ENCODE measurements at regions not wholly inside any gene's neighbourhood (a gene's known extent, or its start where the extent isn't known, plus 50 kb on each side); places are given as distances from the start of the nearest gene placed in this dataset.

DNA sequence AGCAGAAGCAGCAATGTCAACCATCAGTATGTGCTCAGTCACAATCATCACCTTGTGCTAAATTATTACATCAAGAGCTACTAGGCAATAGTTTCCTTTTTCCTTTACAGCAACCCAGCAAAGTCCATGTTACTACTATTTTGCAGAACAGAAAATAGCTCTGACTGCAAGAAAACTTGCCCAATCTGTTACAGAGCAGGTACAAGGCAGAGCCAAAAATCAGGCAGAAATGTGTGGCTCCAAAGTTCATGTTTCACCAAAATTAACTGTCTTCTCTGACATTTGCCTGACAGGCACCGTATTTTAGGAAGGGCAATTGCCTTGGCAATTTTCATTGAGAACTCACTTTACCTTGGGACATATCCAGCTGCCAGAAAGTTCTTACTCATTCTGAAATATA lies 177.6 kb upstream of the TMTC4 start:
- Histone ChIP-seq H2BK120ac (ENCODE audit: low read depth, low read length, poor library complexity, severe bottlenecking) (no peak overlapping the region), H2AFZ (ENCODE audit: low read length) (no peak overlapping the region), H3K4me1 (ENCODE audit: insufficient read depth, low read length) (no peaks in the 10 kb centered on the region), H3K18ac (ENCODE audit: insufficient read length, low read depth, low read length) (no peak overlapping the region), H4K91ac (ENCODE audit: insufficient read length, low read depth, low read length) (no peak overlapping the region), H2BK5ac (ENCODE audit: insufficient read length, low read length) (no peak overlapping the region), H3K79me1 (ENCODE audit: insufficient read depth, low read depth, low read length, poor library complexity, severe bottlenecking) (no peaks in the 10 kb centered on the region), H3K27ac (ENCODE audit: insufficient read length, low read depth, low read length) (no peak overlapping the region), H3K9me3 (ENCODE audit: control insufficient read depth, low read depth, low read length) (no peaks in the 10 kb centered on the region), H2BK15ac (ENCODE audit: low read depth, low read length) (no peak overlapping the region), H2BK20ac (ENCODE audit: low read depth, low read length, poor library complexity, severe bottlenecking) (no peak overlapping the region), H3K27me3 (ENCODE audit: insufficient read depth, low read length) (no peaks in the 10 kb centered on the region), H3K14ac (ENCODE audit: insufficient read depth, low read length) (no peak overlapping the region), H3K56ac (ENCODE audit: insufficient read length, low read depth, low read length) (no peak overlapping the region), H4K20me1 (ENCODE audit: control insufficient read depth, insufficient read depth, insufficient read length) (no peaks in the 10 kb centered on the region), H3K23me2 (ENCODE audit: insufficient read length, low read depth, low read length, poor library complexity, severe bottlenecking) (no peaks in the 10 kb centered on the region), H3K4ac (ENCODE audit: low read depth, low read length) (no peak overlapping the region), H2BK12ac (ENCODE audit: insufficient read length, low read depth, low read length) (no peak overlapping the region), H3T11ph (ENCODE audit: low read length) (no peak overlapping the region), H3K4me2 (ENCODE audit: insufficient read depth, insufficient read length, low read length) (no peak overlapping the region), H4K8ac (replicated peaks; ENCODE audit: insufficient read length, low read depth, low read length) (no peak overlapping the region), H3K79me2 (ENCODE audit: insufficient read depth, low read length) (no peaks in the 10 kb centered on the region), H3K23ac (ENCODE audit: insufficient read length, low read depth, low read length) (no peak overlapping the region), H3K9ac (ENCODE audit: extremely low read depth, insufficient read length, low read length) (no peak overlapping the region), H4K5ac (ENCODE audit: insufficient read length, low read depth, low read length) (no peak overlapping the region), H2AK5ac (ENCODE audit: insufficient read length, low read length) (no peak overlapping the region)
- peaks cover 0 to 6% (median 0%) of the 10 kb centered on the region in 3 experiments; a peak in 3 of 7 replicates for H3K36me3 Mint-ChIP-seq (ENCODE audit: insufficient read depth in 1 of 3, low read depth in 3 of 3)
- TF ChIP-seq, protein P1, sequence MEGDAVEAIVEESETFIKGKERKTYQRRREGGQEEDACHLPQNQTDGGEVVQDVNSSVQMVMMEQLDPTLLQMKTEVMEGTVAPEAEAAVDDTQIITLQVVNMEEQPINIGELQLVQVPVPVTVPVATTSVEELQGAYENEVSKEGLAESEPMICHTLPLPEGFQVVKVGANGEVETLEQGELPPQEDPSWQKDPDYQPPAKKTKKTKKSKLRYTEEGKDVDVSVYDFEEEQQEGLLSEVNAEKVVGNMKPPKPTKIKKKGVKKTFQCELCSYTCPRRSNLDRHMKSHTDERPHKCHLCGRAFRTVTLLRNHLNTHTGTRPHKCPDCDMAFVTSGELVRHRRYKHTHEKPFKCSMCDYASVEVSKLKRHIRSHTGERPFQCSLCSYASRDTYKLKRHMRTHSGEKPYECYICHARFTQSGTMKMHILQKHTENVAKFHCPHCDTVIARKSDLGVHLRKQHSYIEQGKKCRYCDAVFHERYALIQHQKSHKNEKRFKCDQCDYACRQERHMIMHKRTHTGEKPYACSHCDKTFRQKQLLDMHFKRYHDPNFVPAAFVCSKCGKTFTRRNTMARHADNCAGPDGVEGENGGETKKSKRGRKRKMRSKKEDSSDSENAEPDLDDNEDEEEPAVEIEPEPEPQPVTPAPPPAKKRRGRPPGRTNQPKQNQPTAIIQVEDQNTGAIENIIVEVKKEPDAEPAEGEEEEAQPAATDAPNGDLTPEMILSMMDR (conservative IDR thresholded peaks at IDR 0.05), result no peak
- no peaks in the 10 kb centered on the region for H3K27me3 Mint-ChIP-seq (ENCODE audit: low read depth)
- H3K4me1 Mint-ChIP-seq, result peaks cover 10 to 15% of the 10 kb centered on the region in 2 experiments
- H3K9me3 Mint-ChIP-seq, result no peaks in the 10 kb centered on the region; a peak in 3 of 5 replicates
- no peak overlapping the region for H3K27ac Mint-ChIP-seq
- no peak for DNase-seq
- WGBS (ENCODE audit: extremely low coverage, insufficient read length, low lambda C conversion rate), result no CpG with 5 or more reads among the region's 1 CpG
- H3K4me3 Mint-ChIP-seq, result no peak overlapping the region

Data from H9 (cell line).